GM12865 (cell line): ENCODE measurements at regions not wholly inside any gene's neighbourhood (a gene's known extent, or its start where the extent isn't known, plus 50 kb on each side); places are given as distances from the start of the nearest gene placed in this dataset.

Source experiments
- DNase-seq: peaks from one replicate; pipeline ENCODE4 v3.0.0; 2010; ENCODE audit warnings: low read depth
- H3K4me3 ChIP-seq: 2 replicates; pipeline ENCODE4 v1.5.1; 2011; ENCODE audit warnings: mild to moderate bottlenecking, low read depth, low read length, control low read depth
- CTCF ChIP-seq: IDR thresholded peaks from 2 replicates; pipeline ENCODE4 v1.5.1; 2011; ENCODE audit warnings: low read length, control low read depth, low read depth, inconsistent platforms; ENCODE audit not compliant: insufficient read depth; ENCODE audit errors: missing control alignments

DNA sequence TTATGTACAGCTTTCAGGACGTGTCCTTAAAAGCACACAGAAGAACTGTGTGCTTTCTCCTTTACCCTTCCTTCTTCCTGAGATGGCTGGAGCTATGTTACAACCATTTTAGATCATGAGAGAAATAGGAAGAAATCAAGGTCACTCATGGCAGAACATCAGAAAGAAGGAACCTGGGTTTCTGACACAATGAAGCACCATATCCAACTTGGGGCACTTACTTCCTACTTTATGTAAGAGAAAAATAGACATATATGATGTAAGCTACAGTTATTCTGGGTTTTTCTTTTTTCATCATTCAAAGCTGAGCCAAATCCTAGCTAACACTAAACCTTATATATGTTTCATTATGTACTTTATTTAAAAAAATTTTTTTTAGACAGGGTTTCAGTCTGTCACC is 79.5 kb downstream of the FAM161A start:
- no peak for DNase-seq
- H3K4me3 ChIP-seq = no peak overlapping the region
- TF ChIP-seq CTCF = no peak

- TF ChIP-seq CTCF = no peak
- H3K4me3 ChIP-seq = no peak overlapping the region
- no peak for DNase-seq
Observed at GRCh38 chr2:61771904-61772845, 81.7 kb downstream of the FAM161A start.

GRCh38 chr2:61770746-61771145 is 83.1 kb downstream of the FAM161A start:
- no peak overlapping the region for H3K4me3 ChIP-seq
- DNase-seq = no peak
- TF ChIP-seq CTCF = no peak

GRCh38 chr2:61770298-61770697 is 83.6 kb downstream of the FAM161A start:
- no peak for TF ChIP-seq CTCF
- no peak for DNase-seq
- H3K4me3 ChIP-seq = no peak overlapping the region

GRCh38 chr2:61769093-61769675 is 84.7 kb downstream of the FAM161A start:
- DNase-seq = no peak
- no peak for TF ChIP-seq CTCF
- no peak overlapping the region for H3K4me3 ChIP-seq

GRCh38 chr2:61764035-61764800 is 89.6 kb downstream of the FAM161A start:
- TF ChIP-seq CTCF = no peak
- DNase-seq = peak; percentile 99
- peak overlapping the region; percentile 91 for H3K4me3 ChIP-seq
